ENCODE measurements at regions not wholly inside any gene's neighbourhood (a gene's known extent, or its start where the extent isn't known, plus 50 kb on each side); places are given as distances from the start of the nearest gene placed in this dataset.

DNA sequence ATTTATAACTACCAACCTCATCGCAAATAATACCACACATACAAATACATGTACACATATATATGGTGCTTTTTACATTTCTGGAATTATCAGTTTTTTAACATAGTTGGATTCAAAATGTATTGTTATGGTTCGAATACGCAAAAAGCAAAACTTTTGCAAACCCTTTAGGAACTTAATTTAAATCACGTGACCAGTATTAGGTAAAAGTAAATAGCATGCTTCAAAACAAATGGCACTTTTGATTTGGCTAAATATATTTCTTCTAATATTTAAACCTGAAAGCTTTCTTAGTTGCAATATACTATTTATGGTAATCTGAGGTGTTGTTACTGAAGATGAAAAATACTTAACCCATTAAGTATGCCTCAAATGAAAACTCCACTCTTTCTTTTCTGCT, 341.4 kb downstream of the C4orf33 start:
- Histone ChIP-seq H3K4me1 (no peaks in the 10 kb centered on the region), H3K27ac (no peak overlapping the region), H3K36me3 (no peaks in the 10 kb centered on the region), H3K27me3 (no peaks in the 10 kb centered on the region), H3K9me3 (no peaks in the 10 kb centered on the region), H3K4me3 (no peak overlapping the region)
- TF ChIP-seq, protein P1, sequence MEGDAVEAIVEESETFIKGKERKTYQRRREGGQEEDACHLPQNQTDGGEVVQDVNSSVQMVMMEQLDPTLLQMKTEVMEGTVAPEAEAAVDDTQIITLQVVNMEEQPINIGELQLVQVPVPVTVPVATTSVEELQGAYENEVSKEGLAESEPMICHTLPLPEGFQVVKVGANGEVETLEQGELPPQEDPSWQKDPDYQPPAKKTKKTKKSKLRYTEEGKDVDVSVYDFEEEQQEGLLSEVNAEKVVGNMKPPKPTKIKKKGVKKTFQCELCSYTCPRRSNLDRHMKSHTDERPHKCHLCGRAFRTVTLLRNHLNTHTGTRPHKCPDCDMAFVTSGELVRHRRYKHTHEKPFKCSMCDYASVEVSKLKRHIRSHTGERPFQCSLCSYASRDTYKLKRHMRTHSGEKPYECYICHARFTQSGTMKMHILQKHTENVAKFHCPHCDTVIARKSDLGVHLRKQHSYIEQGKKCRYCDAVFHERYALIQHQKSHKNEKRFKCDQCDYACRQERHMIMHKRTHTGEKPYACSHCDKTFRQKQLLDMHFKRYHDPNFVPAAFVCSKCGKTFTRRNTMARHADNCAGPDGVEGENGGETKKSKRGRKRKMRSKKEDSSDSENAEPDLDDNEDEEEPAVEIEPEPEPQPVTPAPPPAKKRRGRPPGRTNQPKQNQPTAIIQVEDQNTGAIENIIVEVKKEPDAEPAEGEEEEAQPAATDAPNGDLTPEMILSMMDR (IDR thresholded peaks at IDR 0.05) = no peak
- TF ChIP-seq POLR2A (IDR thresholded peaks at IDR 0.05) = no peak
- intact Hi-C loops (cut with DNase I) = no loop called here
- WGBS, 2 donors = 86 to 90% methylated on average over 4 of the region's 4 CpGs
- no peak for DNase-seq

DNA sequence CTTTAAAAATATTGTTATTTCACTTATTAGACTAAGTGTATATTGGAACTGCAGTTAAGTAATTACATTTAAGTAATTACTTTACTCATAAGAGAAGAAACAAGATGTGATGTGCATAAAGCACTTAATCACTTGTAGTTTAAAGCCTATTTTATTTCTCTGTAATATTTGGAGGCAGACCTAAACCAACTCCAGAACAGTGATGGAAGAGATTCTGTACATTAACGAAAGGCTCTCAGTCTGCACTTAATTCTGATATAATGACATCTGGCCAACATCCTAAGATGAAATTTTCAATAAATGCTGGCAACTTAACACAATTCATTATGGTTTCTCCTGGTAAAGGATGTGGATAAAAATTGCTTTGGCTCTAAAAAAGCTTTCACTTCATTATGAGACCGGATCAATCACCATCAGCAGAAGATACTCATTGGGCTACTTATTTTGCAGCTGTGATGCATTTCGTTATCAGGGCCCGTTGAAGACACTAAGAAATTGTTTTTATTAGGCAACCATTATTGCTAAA, 342.6 kb downstream of the C4orf33 start:
- Histone ChIP-seq H3K4me1 (no peaks in the 10 kb centered on the region), H3K9me3 (no peaks in the 10 kb centered on the region), H3K4me3 (no peak overlapping the region), H3K27ac (no peak overlapping the region), H3K27me3 (no peaks in the 10 kb centered on the region), H3K36me3 (no peaks in the 10 kb centered on the region)
- WGBS, 2 donors = 71 to 77% methylated on average over 4 of the region's 4 CpGs
- intact Hi-C loops (cut with DNase I) = no loop called here
- DNase-seq = no peak
- TF ChIP-seq, protein P1 (IDR thresholded peaks at IDR 0.05) = no peak
- no peak for TF ChIP-seq POLR2A (IDR thresholded peaks at IDR 0.05)

DNA sequence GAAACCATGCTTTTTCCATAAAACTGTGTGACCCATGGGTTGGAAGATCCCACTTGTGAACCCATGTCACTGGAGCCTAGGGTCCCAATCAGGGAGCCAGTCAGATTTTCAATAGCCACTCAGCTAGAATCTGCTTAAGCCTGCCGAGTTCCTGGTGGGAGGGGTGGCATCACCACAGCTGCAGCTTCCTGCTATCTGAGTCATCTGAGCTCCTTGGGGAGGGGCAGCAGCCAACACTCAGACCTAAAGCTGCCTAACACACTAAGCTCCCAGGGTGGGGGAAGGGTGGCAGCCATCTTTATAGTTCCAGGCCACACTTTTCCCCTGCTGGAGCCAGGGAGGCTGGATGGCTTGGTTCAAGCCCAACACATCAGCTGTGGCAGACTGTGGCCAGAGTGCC, 350.1 kb downstream of the C4orf33 start:
- DNase-seq = no peak
- intact Hi-C loops (cut with DNase I) = no loop called here
- TF ChIP-seq, protein P1 (IDR thresholded peaks at IDR 0.05) = no peak
- no peak for TF ChIP-seq POLR2A (IDR thresholded peaks at IDR 0.05)

DNA sequence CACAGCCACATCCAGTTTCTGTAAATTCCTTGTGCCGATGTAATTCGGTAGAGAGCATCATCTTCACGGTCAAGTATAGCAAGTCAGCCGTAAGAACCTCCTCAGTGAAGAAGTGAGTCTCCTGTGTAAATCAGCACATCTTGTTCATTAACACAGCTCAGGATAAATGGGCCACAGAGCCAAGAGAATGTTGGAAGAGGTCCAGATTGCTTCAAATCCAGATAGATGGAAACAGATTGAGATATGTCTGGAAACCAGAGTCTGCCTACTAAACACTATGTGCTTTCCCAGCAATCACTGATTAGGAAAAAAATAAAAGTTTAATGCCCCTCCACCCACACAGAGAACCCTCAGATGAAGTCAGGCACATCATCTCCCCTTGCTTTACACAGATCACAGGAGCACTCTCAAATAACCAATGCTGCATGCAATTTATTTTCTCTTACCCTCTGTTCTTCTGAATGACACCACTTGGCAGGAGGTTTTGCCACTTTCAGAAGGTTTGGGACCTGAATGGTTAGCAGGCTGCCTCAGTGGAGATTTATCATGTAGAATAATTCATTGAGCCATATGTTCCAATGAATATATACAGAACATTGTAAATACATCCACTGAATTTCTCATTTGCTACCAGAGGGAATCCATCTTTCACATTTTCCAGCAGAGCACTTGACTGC, 357.7 kb downstream of the C4orf33 start:
- TF ChIP-seq, protein P1 (IDR thresholded peaks at IDR 0.05) = no peak
- TF ChIP-seq POLR2A (IDR thresholded peaks at IDR 0.05) = no peak
- no peaks in the 10 kb centered on the region for H3K27me3 ChIP-seq

More for the DNA sequence above, 350.1 kb downstream of the C4orf33 start:
- WGBS, 2 donors = no CpG with 5 or more reads among the region's 1 CpG
- Histone ChIP-seq H3K4me3 (no peak overlapping the region), H3K36me3 (no peaks in the 10 kb centered on the region), H3K27ac (no peak overlapping the region), H3K4me1 (no peaks in the 10 kb centered on the region), H3K27me3 (no peaks in the 10 kb centered on the region), H3K9me3 (no peaks in the 10 kb centered on the region)

DNA sequence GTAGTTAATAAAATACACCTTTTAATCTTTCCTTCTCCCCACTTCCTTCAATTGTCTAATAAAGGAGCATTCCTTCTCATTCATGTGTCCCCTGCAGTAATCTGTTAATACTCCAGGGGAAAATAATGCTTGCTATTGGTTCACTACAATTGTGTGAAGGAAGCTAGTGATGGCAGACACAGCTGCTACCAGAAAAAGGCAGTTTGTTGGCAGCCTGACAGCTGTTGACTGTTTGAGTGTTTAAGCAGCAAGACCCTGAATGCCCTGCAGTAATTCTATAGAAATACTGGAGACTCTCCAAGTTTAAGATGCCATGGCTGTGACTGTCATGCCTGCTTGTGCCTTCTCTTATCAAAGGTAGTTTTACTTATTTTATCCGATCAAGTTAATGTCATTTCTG, 359.5 kb downstream of the C4orf33 start:
- Histone ChIP-seq H3K27me3 (no peaks in the 10 kb centered on the region), H3K27ac (no peak overlapping the region), H3K4me3 (no peak overlapping the region), H3K4me1 (no peaks in the 10 kb centered on the region), H3K36me3 (no peaks in the 10 kb centered on the region), H3K9me3 (no peaks in the 10 kb centered on the region)
- 30 to 70% methylated on average over 1 of the region's 1 CpG for WGBS, 2 donors
- DNase-seq = no peak
- TF ChIP-seq POLR2A (IDR thresholded peaks at IDR 0.05) = no peak
- TF ChIP-seq, protein P1 (IDR thresholded peaks at IDR 0.05) = no peak
- intact Hi-C loops (cut with DNase I) = no loop called here

More for the DNA sequence above, 357.7 kb downstream of the C4orf33 start:
- DNase-seq = no peak
- H3K9me3 ChIP-seq = no peaks in the 10 kb centered on the region
- WGBS, 2 donors = 88 to 91% methylated on average over 4 of the region's 4 CpGs
- H3K27ac ChIP-seq = no peak overlapping the region
- no peaks in the 10 kb centered on the region for H3K4me1 ChIP-seq
- no peaks in the 10 kb centered on the region for H3K36me3 ChIP-seq
- H3K4me3 ChIP-seq = no peak overlapping the region
- intact Hi-C loops (cut with DNase I) = no loop called here
